Endothelial cell (in vitro differentiated cells): ENCODE measurements at regions not wholly inside any gene's neighbourhood (a gene's known extent, or its start where the extent isn't known, plus 50 kb on each side); places are given as distances from the start of the nearest gene placed in this dataset.

Source experiments
- DNase-seq: peaks from one replicate; pipeline ENCODE4 v3.0.0; 2021; ENCODE audit warnings: low spot score
- H3K27ac Mint-ChIP-seq: one replicate; pipeline ENCODE4 v1.8.0; 2021; ENCODE audit warnings: mixed read lengths, inconsistent platforms; ENCODE audit not compliant: unreplicated experiment
- H3K27me3 Mint-ChIP-seq: one replicate; pipeline ENCODE4 v1.8.0; 2021; ENCODE audit warnings: mild to moderate bottlenecking, moderate library complexity, mixed read lengths, inconsistent platforms; ENCODE audit not compliant: unreplicated experiment
- H3K36me3 Mint-ChIP-seq: one replicate; pipeline ENCODE4 v1.8.0; 2021; ENCODE audit warnings: mild to moderate bottlenecking, low read depth, mixed read lengths, inconsistent platforms; ENCODE audit not compliant: unreplicated experiment
- H3K4me1 Mint-ChIP-seq: one replicate; pipeline ENCODE4 v1.8.0; 2021; ENCODE audit warnings: mild to moderate bottlenecking, mixed read lengths, inconsistent platforms; ENCODE audit not compliant: unreplicated experiment
- H3K4me3 Mint-ChIP-seq: one replicate; pipeline ENCODE4 v1.8.0; 2021; ENCODE audit warnings: mild to moderate bottlenecking, mixed read lengths, inconsistent platforms; ENCODE audit not compliant: unreplicated experiment
- H3K9me3 Mint-ChIP-seq: one replicate; pipeline ENCODE4 v1.8.0; 2021; ENCODE audit warnings: mixed read lengths, inconsistent platforms; ENCODE audit not compliant: unreplicated experiment
- TF ChIP-seq, protein P1 (sequence below): fragments of 200-600 bp; sonication (generic); IDR thresholded peaks from one replicate; pipeline ENCODE4 v1.5.0; 2021; ENCODE audit warnings: antibody characterized with exemption; ENCODE audit not compliant: unreplicated experiment

DNA sequence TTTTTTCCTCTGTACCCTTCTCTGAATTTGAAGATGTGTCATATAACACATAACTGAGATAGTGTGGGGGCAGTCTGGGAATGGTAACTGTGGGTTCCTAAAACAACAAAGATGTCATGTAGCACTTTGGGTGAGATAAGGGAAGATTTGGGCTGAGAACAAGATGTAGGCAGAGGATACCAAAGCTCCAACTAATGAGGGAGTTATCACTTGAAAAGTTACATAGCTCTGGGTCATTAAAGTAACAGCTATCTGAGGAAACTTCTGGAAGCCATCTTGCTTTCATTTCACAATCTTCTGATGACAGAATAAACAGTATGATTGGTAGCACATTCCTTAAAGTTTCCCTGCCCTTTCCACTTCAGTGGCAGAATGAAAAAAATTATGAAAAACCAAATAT lies 255.4 kb downstream of the TBX18 start:
- Mint-ChIP-seq H3K27ac (no peak overlapping the region), H3K4me3 (no peak overlapping the region), H3K4me1 (no peaks in the 10 kb centered on the region), H3K27me3 (no peaks in the 10 kb centered on the region), H3K36me3 (no peaks in the 10 kb centered on the region), H3K9me3 (peaks cover 4% of the 10 kb centered on the region)
- DNase-seq: no peak
- TF ChIP-seq, protein P1, sequence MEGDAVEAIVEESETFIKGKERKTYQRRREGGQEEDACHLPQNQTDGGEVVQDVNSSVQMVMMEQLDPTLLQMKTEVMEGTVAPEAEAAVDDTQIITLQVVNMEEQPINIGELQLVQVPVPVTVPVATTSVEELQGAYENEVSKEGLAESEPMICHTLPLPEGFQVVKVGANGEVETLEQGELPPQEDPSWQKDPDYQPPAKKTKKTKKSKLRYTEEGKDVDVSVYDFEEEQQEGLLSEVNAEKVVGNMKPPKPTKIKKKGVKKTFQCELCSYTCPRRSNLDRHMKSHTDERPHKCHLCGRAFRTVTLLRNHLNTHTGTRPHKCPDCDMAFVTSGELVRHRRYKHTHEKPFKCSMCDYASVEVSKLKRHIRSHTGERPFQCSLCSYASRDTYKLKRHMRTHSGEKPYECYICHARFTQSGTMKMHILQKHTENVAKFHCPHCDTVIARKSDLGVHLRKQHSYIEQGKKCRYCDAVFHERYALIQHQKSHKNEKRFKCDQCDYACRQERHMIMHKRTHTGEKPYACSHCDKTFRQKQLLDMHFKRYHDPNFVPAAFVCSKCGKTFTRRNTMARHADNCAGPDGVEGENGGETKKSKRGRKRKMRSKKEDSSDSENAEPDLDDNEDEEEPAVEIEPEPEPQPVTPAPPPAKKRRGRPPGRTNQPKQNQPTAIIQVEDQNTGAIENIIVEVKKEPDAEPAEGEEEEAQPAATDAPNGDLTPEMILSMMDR: no peak

DNA sequence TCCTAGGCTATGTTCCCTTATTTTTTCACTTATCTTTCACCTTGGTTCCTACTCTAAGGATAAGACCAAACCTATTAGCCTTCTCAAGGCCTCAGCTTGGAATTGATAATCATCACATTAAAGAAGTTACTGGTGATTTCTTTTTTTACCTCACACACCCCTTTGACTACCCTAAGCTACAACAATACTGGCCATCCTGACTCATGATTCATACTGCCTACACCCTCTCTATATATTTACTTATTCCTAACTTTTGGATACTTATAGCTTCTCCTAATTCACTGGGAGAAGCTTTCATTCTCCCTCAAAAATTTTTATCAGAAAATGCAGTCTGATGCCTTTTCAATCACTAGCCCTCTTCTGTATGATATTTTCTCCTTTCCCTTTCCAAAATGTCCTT lies 256.1 kb downstream of the TBX18 start:
- Mint-ChIP-seq H3K27ac (no peak overlapping the region), H3K4me3 (no peak overlapping the region), H3K9me3 (peaks cover 4% of the 10 kb centered on the region), H3K36me3 (no peaks in the 10 kb centered on the region), H3K27me3 (no peaks in the 10 kb centered on the region), H3K4me1 (no peaks in the 10 kb centered on the region)
- no peak for DNase-seq
- TF ChIP-seq, protein P1: no peak

DNA sequence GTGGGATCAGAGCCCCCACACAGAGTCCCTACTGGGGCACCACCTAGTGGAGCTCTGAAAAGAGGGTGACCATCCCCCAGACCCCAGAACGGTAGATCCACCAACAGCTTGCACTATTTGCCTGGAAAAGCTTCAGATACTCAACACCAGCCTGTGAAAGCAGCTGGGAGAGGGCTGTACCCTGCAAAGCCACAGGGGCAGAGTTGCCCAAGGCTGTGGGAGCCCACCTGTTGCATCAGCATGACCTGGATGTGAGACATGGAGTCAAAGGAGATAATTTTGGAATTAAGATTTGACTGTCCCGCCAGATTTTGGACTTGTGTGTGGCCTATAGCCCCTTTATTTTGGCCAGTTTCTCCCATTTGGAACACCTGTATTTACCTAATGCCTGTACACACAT lies 260.4 kb downstream of the TBX18 start:
- Mint-ChIP-seq H3K27me3 (no peaks in the 10 kb centered on the region), H3K36me3 (no peaks in the 10 kb centered on the region), H3K27ac (no peak overlapping the region), H3K4me1 (no peaks in the 10 kb centered on the region), H3K9me3 (peaks cover 4% of the 10 kb centered on the region), H3K4me3 (no peak overlapping the region)
- TF ChIP-seq, protein P1: no peak
- no peak for DNase-seq

DNA sequence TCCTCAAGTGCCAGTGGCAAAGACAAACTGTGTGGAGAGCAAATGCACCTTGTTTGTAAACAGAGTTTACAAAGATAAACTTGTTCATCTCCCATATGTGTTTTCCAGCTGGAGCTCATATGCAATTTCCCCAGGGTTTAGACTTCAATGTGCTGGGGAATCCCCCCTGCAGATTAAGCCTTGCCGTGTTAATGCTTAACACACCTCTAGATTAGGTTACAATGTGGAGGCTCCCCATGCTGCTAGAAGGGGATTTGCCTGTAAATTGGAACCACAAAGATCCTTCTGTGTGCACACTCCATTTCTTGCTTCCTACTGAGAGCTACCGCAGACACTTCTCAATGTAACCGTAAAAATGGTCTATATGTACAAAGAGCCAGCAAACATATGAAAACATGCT lies 263.1 kb downstream of the TBX18 start:
- no peak overlapping the region for H3K27ac Mint-ChIP-seq
- TF ChIP-seq, protein P1: no peak
- no peak for DNase-seq
- H3K36me3 Mint-ChIP-seq: no peaks in the 10 kb centered on the region
- no peaks in the 10 kb centered on the region for H3K9me3 Mint-ChIP-seq
- no peak overlapping the region for H3K4me3 Mint-ChIP-seq
- no peaks in the 10 kb centered on the region for H3K4me1 Mint-ChIP-seq
- peaks cover 1% of the 10 kb centered on the region for H3K27me3 Mint-ChIP-seq

DNA sequence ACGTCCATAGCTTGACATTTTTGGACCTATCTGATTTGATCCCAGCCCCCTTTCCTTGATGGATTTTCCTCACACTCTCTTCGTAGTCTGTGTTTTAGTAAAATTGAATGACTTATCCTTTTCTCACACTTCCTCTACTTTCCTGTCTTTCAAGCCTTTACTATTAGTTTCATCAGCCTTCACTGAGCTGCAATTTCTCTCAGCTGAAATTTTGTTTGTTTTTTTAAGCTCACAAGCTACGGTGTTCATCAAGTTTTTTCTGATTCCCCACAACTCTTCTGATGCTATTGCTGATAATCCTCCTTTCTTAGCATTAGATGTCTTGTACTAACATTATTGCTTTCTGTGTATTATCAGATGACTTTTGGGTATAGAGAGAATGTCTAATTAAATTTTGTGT lies 263.7 kb downstream of the TBX18 start:
- Mint-ChIP-seq H3K4me3 (no peak overlapping the region), H3K4me1 (no peaks in the 10 kb centered on the region), H3K9me3 (no peaks in the 10 kb centered on the region), H3K27ac (no peak overlapping the region), H3K36me3 (no peaks in the 10 kb centered on the region), H3K27me3 (peaks cover 1% of the 10 kb centered on the region)
- DNase-seq: no peak
- TF ChIP-seq, protein P1: no peak
